GM18909 (cell line): ENCODE measurements at regions not wholly inside any gene's neighbourhood (a gene's known extent, or its start where the extent isn't known, plus 50 kb on each side); places are given as distances from the start of the nearest gene placed in this dataset.

Experiments used
- ATAC-seq: cut with Tn5 transposase; IDR thresholded peaks from one replicate; pipeline ENCODE4 v1.9.1; 2021; ENCODE audit warnings: mild to moderate bottlenecking; ENCODE audit not compliant: unreplicated experiment, poor library complexity

GRCh38 chr6:80457439-80457933 is 351.0 kb downstream of the BCKDHB start:
- ATAC-seq = no peak

GRCh38 chr6:80456724-80457438 is 350.4 kb downstream of the BCKDHB start:
- ATAC-seq = no peak

GRCh38 chr6:80454661-80455365 is 348.3 kb downstream of the BCKDHB start:
- no peak for ATAC-seq

GRCh38 chr6:80454197-80454596 is 347.7 kb downstream of the BCKDHB start:
- peak; percentile 69 for ATAC-seq

GRCh38 chr6:80449726-80450125 is 343.3 kb downstream of the BCKDHB start:
- ATAC-seq = no peak

GRCh38 chr6:80446454-80447045 is 340.1 kb downstream of the BCKDHB start:
- no peak for ATAC-seq

- ATAC-seq = no peak
These were observed 339.3 kb downstream of the BCKDHB start for GRCh38 chr6:80445751-80446150.

GRCh38 chr6:80442366-80442765 is 335.9 kb downstream of the BCKDHB start:
- ATAC-seq = no peak

GRCh38 chr6:80441131-80441530 is 334.7 kb downstream of the BCKDHB start:
- no peak for ATAC-seq

- ATAC-seq = no peak
These were observed 334.1 kb downstream of the BCKDHB start for GRCh38 chr6:80440496-80441115.

GRCh38 chr6:80439721-80440470 is 333.4 kb downstream of the BCKDHB start:
- no peak for ATAC-seq

- no peak for ATAC-seq
These were observed 332.3 kb downstream of the BCKDHB start for GRCh38 chr6:80438772-80439171.

GRCh38 chr6:80437801-80438200 is 331.3 kb downstream of the BCKDHB start:
- ATAC-seq = no peak

GRCh38 chr6:80437221-80437620 is 330.8 kb downstream of the BCKDHB start:
- ATAC-seq = no peak

GRCh38 chr6:80436663-80437062 is 330.2 kb downstream of the BCKDHB start:
- no peak for ATAC-seq

- ATAC-seq = no peak
These were observed 329.0 kb downstream of the BCKDHB start for GRCh38 chr6:80435457-80435856.

- no peak for ATAC-seq
These were observed 328.4 kb downstream of the BCKDHB start for GRCh38 chr6:80434691-80435350.

- ATAC-seq = no peak
These were observed 327.2 kb downstream of the BCKDHB start for GRCh38 chr6:80433673-80434025.

GRCh38 chr6:80433010-80433672 is 326.7 kb downstream of the BCKDHB start:
- ATAC-seq = no peak
